Kidney epithelial cell (primary cell): ENCODE measurements at regions not wholly inside any gene's neighbourhood (a gene's known extent, or its start where the extent isn't known, plus 50 kb on each side); places are given as distances from the start of the nearest gene placed in this dataset.
"Not testable (repeated sequence)": the region's sequence is repeated elsewhere in the genome, so short reads cannot be mapped to it uniquely, and the experiment has no call there.

Experiments used
- DNase-seq: peaks from one replicate; pipeline ENCODE4 v3.0.0-alpha.2; 2010; ENCODE audit warnings: low read depth
- H3K27me3 ChIP-seq: 2 replicates; pipeline ENCODE4 v1.6.0; 2011; ENCODE audit warnings: low read length; ENCODE audit not compliant: control insufficient read depth, insufficient read depth
- H3K36me3 ChIP-seq: 2 replicates; pipeline ENCODE4 v1.5.1; 2011; ENCODE audit warnings: low read length; ENCODE audit not compliant: control insufficient read depth, insufficient read depth
- H3K4me3 ChIP-seq: 2 replicates; pipeline ENCODE4 v1.5.1; 2011; ENCODE audit warnings: low read depth, mild to moderate bottlenecking, control low read depth, low read length
- CTCF ChIP-seq: IDR thresholded peaks from 2 replicates; pipeline ENCODE4 v1.5.1; 2011; ENCODE audit warnings: mild to moderate bottlenecking, moderate library complexity, low read length, control low read depth, inconsistent platforms; ENCODE audit not compliant: insufficient read depth, poor library complexity, severe bottlenecking

DNA sequence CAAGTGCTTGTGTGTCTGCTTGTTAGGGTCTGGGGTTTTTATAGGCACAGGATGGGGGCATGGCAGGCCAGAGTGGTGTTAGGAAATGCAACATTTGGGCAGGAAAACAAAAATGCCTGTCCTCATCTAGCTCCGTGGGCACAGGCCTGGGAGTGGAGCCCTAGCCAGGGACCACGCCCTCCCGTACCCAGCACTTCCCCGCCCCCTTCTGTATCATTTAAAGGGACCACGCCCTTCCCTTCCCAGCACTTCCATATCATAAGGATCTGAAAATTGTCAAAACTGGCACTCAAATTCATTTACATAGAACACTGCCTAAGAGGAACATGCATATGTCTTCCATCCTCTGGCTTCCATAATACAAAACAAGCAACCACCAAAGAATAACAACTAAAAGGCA is 185.8 kb downstream of the B3GLCT start:
- no peak overlapping the region for H3K4me3 ChIP-seq
- no peaks in the 10 kb centered on the region for H3K27me3 ChIP-seq
- TF ChIP-seq CTCF = no peak
- no peaks in the 10 kb centered on the region for H3K36me3 ChIP-seq
- DNase-seq = no peak

- H3K4me3 ChIP-seq = no peak overlapping the region
- DNase-seq = no peak
- H3K36me3 ChIP-seq = no peaks in the 10 kb centered on the region
- TF ChIP-seq CTCF = no peak
- H3K27me3 ChIP-seq = no peaks in the 10 kb centered on the region
Measured at GRCh38 chr13:31394506-31394905, 194.7 kb downstream of the B3GLCT start.

DNA sequence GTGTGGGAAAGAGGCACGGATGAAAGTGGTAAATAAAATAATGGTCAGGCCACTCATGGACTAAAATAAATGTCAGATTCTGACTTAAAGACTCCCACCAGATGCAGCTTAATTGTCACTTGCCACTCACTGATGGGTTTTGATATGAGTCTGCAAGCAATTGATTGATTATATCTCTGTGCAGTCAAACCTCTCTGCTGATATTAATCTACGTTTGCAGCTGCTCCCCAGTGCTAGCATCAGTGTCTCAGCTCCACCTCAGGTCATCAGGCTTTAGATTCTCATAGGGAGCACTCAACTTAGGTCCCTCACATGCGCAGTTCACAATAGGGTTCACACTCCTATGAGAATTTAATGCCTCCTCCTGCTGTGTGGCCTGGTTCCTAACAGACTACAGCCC is 195.3 kb downstream of the B3GLCT start:
- Histone ChIP-seq H3K27me3 (no peaks in the 10 kb centered on the region), H3K36me3 (no peaks in the 10 kb centered on the region), H3K4me3 (no peak overlapping the region)
- TF ChIP-seq CTCF = no peak
- DNase-seq = no peak

DNA sequence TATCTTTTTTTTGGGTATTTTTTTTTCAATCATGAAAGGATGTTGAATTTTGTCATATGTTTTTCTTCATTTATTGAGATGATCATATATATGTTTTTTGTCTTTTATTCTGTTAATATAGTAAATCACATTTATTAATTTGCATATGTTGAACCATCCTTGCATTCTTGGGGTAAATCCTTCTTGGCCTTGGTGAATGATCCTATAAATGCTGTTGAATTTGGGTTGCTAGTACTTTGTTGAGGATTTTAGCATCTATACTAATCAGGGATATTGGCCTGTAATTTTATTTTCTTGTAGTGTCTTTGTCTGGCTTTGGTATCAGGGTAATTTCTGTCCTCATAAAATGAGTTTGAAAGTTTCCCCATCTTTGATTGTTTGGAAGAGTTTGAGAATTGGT is 199.9 kb downstream of the B3GLCT start:
- no peaks in the 10 kb centered on the region for H3K27me3 ChIP-seq
- H3K4me3 ChIP-seq = no peak overlapping the region
- no peak for DNase-seq
- H3K36me3 ChIP-seq = no peaks in the 10 kb centered on the region
- no peak for TF ChIP-seq CTCF

DNA sequence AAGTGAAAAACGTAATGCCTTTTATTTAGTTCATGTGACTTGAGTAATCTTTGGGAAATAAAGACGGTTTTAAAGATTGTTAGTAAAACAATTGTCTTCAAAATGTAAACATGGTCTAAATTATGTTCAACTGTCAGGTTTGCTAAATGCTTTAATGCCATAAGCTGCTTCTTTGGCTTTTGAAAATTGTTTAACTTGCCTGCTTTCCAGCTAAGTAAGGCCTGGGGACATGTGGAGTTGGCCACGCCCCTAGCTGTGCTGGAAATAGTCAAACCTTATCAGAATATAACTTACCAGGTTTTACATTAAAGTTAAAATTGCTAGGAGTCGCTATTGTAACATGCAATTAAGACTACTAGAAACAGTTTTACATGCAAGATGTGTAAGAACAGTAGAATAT is 203.9 kb downstream of the B3GLCT start:
- H3K4me3 ChIP-seq, H3K36me3 ChIP-seq, DNase-seq, H3K27me3 ChIP-seq: not testable (repeated sequence)

DNA sequence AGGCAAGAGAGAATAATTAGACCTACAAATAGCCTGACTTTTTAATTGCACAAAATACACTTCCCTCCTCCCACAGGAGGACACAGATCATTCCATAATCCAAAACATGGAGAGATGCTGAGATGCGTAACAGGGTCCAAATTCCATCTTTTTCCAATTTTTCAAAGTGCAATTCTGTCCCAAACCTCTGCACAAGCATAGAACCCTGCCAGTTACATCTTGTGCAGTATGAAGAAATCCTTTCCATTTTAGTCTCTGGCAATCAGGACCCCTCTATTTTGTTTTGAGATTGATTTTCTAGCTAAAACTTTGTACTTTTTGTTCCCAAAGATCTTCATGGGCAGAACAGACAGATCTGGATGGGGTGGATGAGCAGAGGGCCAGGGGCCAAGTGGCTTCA is 209.2 kb downstream of the B3GLCT start:
- H3K4me3 ChIP-seq = no peak overlapping the region
- no peak for DNase-seq
- TF ChIP-seq CTCF = no peak
- no peaks in the 10 kb centered on the region for H3K27me3 ChIP-seq
- no peaks in the 10 kb centered on the region for H3K36me3 ChIP-seq
